Upper lobe of left lung (tissue), 4 donors: ENCODE measurements at regions not wholly inside any gene's neighbourhood (a gene's known extent, or its start where the extent isn't known, plus 50 kb on each side); places are given as distances from the start of the nearest gene placed in this dataset.

ENCODE experiments used
- POLR2A ChIP-seq, 4 donors: fragments of 450-650 bp; IDR thresholded peaks; one replicate each; pipeline ENCODE4 v1.5.1; 2016 to 2017; ENCODE audit warnings: antibody characterized with exemption in 4 of 4, mild to moderate bottlenecking in 2 of 4
- TF ChIP-seq, protein P1 (sequence below), 6 experiments: fragments of 450-650 bp in 4 of 6; fragments of 200-600 bp in 2 of 6; sonication (generic) in 2 of 6; IDR thresholded peaks; one replicate each; pipeline ENCODE4 v1.5.1; 2016 to 2019; ENCODE audit warnings: antibody characterized with exemption in 6 of 6

DNA sequence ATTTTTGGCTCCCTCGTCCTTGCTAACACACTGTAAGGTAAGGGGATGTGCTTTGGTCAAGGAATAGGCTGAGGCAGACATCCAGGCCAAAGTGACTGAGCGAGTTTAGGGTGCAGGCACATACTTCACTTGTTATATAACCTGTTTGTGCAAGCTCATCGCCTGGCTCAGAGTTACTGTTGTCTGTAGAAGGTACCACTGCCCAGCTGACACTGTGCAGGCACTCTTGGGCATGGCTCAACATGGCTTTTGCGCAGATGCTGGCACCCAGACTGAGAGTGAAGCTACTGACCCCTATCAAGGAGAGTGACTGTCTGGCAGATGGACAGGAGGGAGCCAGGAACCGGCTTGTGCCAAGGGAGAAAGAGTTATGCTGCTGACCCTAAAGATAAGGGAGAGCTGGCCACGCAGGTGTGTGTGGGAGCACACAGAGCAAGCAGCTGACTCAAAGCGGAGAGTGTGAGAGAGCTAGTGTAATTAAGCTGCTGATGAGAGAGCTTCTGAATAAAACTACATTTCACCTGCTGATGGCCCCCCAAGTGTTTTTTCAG, 307.3 kb upstream of the USP24 start:
- no peak for TF ChIP-seq POLR2A (IDR thresholded peaks at IDR 0.05)
- TF ChIP-seq, protein P1, sequence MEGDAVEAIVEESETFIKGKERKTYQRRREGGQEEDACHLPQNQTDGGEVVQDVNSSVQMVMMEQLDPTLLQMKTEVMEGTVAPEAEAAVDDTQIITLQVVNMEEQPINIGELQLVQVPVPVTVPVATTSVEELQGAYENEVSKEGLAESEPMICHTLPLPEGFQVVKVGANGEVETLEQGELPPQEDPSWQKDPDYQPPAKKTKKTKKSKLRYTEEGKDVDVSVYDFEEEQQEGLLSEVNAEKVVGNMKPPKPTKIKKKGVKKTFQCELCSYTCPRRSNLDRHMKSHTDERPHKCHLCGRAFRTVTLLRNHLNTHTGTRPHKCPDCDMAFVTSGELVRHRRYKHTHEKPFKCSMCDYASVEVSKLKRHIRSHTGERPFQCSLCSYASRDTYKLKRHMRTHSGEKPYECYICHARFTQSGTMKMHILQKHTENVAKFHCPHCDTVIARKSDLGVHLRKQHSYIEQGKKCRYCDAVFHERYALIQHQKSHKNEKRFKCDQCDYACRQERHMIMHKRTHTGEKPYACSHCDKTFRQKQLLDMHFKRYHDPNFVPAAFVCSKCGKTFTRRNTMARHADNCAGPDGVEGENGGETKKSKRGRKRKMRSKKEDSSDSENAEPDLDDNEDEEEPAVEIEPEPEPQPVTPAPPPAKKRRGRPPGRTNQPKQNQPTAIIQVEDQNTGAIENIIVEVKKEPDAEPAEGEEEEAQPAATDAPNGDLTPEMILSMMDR (IDR thresholded peaks at IDR 0.05) = no peak
